HG03175 (cell line): ENCODE measurements at regions not wholly inside any gene's neighbourhood (a gene's known extent, or its start where the extent isn't known, plus 50 kb on each side); places are given as distances from the start of the nearest gene placed in this dataset.
A peak's percentile ranks its signal among the peaks of the same experiment; 100 is the strongest.

Experiments
- ATAC-seq: cut with Tn5 transposase; IDR thresholded peaks from one replicate; pipeline ENCODE4 v1.9.1; 2021; ENCODE audit warnings: mild to moderate bottlenecking, moderate library complexity; ENCODE audit not compliant: unreplicated experiment

DNA sequence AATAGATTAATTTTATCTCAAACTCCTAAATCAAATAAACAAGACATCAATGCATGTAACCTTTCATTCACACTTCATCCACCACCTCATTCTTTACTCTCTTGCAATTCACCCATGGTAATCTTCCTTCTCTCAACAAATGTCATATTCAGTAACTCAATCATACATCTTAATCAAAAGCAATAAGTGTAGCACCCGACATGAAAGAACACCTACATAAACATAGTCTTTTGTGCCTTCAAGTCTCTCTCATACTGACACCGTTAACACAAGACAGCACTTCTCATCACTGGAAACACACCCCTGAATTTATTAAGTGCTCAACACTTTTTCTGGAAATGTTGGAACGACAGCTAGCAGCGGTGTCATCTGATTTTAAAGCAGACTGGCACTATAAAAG is 225.9 kb downstream of the TTLL7 start:
- no peak for ATAC-seq

DNA sequence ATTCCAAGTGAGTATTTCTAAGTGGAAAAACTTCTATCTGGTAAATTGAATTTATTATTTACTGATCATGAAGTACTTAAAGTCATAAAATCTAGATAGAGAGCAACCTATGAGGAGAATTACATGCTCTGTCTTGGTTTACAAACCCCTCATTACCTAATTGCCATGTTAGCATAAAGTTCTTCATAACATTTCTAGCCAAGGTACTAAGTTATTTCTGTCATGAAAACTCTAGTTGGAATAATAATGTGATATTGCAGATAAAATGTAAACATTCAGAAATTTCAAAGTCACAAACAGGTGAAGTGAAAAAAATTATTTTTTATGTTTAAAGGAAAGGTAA is 228.6 kb downstream of the TTLL7 start:
- ATAC-seq, result no peak

DNA sequence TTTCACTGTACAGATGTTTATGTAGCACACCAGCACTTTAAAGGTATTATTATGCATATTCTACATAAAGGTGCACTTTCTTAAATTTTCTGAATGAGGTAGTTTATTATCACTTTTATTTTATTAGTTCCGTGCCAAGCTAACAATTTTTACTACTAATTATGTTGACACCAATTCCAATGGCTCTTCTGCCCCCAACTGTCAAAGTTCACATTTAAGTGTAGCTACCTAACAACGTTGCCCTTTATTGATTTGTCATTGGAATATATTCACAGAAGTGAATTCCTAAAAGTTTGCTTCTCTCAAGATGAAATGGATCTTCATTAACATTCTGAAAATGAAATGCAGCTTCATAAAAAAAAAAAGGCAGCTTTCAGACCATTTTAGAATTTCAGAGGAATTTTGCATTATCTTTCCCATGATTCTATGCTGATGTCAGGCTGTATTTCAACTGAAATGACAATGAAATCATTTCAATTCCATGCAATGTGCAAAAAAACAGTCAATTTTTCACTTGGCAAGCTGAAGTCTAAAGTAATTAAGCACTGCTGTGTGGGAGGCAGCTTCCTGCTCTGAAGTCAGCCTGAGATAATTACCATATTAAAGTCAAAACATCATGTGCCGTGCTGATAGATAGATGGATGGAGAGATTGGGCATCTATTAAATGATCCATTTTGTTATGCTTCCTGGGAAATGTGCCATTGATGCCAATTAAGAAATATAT is 229.2 kb downstream of the TTLL7 start:
- ATAC-seq, result no peak

DNA sequence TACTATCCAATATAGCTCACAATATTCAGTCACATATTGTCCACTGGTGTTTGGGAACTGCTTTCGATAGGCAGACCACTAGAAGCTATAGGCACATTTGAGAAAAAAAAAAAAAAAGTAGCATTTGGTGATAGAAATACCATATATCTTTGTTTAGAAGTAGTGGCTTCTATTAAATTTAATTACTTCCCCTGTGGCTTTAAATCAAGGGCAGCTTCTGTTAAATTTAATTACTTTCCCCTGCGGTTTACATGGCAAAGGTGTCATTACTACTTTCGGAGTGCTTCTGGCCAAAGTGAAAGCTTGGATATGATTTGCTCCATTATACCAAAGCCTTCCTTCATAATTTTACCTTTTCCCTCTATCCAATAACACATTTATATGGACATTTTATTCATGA is 229.9 kb downstream of the TTLL7 start:
- no peak for ATAC-seq

DNA sequence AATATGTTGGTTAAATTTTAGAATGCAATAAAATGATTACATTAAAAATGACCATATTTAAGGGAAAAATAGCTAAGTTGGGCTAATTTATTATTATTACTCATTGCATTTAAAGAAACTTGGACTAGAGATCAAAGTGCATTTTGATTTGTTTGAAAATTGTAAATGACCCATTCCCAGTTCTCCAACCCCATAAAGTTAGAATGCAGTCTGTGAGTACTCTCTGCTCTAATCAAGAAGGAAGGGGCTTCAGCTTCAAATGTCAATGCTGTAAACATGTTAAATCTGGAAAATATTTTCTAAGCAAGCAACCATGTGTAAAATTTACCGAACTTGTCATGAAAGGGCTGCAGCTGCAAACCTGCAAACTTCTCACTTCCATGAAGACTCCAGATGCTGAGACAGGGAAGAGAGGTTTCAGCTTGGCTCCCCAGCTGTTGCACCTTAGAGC is 232.7 kb downstream of the TTLL7 start:
- no peak for ATAC-seq

DNA sequence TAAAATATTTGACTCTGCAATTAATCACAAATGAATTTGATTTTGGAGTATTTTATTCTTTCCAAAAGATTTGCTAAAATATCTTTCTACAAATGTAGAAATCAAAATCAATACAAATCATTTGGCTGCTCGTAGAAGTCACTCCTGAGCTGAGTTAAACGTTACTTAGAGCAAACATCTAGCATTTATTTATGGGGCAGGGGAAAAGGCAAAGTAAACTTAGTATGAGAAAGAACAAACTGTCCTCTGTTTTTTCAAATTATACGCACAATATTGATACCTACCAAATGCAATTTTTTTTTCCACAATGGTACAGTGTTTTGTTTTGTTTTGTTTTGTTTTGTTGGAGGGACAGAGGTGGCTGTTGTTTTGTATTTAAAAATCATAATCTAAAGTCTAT is 233.8 kb downstream of the TTLL7 start:
- ATAC-seq, result no peak

DNA sequence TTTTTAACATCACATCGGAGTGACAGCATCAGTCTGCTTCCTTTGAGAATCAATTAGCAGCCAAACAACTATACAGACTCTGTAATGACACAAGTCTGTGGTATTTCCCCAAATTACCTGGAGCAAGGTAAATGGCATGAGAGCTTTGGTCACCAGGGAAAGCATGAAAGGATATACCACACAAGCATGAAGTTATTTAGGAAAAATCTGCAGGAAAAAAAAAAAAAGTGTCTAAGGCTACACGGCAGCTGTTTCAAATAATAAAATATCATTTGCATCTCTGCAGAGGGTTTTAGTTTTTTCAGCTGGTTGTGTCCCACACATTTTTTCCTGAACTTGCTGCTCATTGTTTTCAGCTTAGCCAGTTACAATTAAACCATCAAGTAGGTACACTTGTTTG is 234.7 kb downstream of the TTLL7 start:
- ATAC-seq, result no peak

DNA sequence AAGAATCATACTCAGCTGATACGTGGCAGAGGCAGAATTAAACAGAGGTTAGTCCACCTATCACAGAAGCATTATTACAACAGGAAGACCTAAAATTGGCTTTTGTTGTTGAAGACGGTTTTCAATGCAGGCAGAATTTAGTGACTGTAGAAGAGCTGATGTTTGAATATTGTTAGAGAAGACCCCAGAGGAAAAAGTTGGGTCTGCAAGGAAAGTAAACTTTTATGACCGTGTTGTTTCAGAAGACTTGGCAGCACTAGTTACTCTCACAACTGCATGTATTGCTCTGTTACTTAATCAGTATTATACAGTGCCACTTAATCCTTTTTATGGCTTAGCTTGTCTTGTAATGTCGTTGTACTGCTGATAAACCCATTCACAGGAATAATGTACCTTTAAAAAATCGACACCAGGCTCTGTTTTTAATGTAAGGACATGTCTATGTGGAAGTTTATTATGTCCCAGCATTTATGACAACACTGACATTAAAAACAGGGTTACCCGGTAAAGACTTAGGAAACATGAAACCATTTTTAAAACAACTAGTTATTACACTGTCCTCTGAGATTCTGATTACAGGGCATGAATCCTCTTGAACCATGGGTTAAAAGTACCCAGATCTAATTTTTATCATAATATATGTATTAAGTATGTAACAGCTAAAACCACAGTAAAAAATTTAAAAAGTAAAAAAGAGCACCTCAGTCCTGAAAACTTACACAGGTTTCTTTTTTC is 235.4 kb downstream of the TTLL7 start:
- no peak for ATAC-seq

DNA sequence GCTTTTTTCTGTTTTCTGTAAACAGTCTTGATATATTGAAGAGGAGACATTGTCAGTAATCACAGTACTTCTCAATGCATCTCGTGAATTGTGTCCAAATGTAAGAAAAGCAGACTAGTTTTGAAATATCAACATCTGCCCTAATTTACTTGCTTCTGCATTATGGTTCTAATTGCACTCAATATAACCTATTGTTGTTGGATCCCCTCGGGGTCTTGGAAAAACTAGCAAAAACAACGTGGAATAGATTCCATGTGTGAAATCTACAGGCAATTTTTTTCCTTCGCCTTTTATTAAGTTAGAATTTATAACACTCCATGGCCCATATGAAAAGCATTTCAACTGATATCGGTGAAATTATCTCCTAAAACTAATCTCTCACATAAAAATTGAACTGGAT is 236.5 kb downstream of the TTLL7 start:
- no peak for ATAC-seq

DNA sequence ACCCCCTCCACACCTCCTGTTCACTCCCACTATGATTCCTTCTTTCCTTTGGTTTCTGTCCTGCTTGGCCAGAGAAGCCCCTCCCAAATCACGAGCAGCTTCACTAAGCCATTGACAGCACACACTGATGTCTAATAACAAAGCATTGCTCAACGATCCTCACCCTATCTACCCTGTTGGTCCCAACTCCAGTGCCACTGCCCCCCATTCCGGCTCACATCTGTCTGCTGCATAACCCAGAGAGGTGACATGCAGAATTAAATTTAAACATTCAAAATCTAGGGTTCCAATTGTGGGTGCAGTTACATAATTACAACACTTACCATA is 236.9 kb downstream of the TTLL7 start:
- ATAC-seq, result no peak

DNA sequence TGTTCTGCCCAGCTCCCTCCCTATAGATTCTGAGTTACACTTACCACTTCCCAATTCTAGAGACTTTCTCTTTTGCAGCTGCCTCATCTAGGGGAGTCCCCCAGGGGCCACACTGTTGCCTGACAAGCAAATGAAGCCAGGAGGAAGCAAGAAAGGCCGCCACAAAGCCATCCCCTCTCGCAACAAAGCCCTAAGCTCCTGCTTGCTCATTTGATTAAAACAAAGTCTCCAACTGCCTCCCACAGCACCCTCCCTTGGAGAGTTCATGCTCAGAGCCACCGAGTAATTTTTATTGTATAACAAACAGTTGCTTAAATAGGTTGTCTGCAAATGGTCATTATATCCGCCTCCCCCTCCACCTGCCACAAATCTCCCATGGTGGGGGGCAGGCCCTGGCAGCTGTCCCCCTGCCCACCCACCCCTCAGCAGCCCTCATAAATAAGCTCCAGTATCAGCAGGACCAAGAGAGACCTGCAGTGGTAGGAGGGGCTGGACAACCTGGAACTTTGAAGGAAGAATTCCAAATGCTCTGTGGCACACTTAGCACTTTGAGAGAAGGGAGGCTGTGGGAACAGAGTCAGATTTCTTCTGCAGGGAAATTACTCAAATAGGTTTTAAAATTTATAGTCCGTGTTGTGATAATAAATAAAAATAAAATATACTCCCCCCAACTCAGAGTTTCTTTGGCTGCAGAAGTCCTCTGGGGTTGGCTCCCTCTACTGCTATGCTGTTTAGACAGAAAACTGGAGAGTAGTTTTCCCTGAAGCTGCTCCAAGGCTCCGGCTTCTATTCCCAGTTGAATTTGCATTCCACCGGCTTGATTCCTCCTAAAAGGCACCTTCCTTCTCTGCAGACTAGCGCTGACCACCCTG is 237.5 kb downstream of the TTLL7 start:
- ATAC-seq, result peak; percentile 98

DNA sequence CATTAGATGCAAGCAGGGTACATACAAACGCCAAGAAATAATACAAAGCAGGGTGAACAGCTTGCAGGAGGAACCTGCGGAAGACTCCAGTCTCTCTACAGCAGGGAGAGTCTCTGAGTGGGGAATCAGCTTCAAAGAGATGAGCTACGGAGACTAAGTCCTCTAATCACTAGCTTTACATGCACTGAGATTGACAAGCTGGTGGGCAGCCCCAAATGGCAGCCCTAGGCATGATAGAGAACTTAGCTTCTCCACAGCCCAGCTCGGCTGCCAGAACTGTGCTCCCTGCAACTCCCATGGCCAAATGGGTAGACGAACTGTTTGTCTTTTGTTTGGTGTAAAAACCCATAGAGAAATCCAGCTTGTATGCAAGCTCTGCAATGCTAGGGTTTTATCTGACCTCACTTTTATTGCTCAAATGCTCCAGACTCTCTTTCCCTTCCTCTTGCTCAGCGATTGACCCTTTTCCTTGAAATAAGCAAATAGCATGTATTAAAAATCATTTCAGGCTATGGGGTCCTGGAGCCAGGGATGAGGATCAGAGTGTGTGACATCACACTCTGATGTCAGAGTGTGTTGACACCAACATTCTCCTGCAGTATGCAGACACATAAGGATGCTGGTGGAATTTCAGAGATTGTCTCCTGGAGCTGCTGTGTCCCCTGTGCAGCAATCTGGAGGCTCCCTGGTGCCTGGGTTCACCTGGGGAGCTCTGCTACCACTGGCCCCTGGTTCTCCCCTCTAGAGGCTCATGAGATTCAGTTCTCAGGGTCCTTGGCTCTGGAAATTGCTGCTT is 238.5 kb downstream of the TTLL7 start:
- no peak for ATAC-seq

DNA sequence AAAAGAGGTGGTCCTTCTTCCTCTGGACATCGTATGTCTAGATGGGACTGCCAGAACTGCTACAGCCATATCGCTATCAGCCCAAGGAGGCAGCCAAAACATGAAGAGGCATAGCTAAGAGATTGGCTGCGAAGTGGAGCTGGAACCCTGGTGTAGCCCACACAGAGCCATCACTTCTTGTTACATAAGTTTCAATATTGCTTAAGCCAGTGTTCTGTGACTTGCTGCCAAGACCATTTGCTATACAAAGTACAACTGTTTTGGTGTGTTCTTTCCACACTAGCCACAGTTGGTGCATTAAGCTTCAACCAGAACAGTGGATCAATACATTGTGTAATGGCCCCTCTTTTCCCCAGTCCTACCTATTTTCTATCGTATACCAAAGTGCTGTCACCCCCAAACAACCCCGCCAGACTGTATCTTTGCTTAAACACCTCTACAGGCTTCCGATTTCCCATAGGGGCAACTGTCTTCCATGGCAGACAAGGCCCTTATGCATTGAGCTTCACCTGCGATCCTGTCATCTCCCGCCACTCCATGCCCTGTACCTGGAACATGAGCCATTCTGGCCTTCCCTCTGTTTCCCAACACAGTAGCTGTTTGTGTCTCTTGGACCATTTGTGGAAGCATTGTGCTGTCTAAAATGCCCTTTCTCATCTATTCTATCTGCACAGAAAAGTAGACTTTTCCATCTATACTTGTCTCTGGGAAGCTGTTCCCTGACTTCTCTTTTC is 241.8 kb downstream of the TTLL7 start:
- ATAC-seq, result no peak

DNA sequence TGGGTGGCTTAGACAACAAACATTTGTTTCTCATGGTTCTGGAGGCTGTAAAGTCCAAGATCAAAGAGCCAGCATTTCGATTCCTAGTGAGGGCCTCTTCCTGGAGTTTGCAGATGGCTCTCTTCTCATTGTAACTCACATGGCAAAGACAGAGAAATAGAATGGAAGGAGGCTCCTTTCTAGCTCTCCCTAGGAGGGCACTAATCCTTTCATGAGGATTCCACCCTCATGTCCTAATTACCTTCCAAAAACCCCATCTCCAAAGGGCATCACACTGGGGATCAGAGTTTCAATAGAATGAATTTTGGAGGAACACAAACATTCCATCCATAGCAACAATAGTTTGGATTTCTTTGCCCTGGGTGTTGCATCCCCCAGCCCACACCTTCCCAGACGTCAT is 247.3 kb downstream of the TTLL7 start:
- no peak for ATAC-seq

DNA sequence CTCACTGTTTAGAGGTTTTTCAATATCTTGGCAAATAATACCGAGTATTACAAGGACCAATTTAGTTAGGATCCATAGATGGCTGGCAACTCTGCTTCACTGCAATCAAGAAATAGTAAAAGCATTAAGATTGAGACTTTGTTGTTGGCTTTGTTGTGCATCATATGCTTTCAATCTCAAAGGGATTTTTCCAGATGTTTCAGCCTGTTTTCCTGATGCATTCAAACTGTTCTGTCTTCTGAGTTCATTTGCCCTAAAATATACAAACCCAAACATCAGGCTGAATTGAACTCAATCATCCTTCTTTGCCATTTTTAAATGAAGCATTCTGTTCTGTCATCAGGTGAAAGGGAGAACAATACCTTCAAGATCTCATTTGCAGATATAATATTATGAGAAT is 248.7 kb downstream of the TTLL7 start:
- no peak for ATAC-seq

DNA sequence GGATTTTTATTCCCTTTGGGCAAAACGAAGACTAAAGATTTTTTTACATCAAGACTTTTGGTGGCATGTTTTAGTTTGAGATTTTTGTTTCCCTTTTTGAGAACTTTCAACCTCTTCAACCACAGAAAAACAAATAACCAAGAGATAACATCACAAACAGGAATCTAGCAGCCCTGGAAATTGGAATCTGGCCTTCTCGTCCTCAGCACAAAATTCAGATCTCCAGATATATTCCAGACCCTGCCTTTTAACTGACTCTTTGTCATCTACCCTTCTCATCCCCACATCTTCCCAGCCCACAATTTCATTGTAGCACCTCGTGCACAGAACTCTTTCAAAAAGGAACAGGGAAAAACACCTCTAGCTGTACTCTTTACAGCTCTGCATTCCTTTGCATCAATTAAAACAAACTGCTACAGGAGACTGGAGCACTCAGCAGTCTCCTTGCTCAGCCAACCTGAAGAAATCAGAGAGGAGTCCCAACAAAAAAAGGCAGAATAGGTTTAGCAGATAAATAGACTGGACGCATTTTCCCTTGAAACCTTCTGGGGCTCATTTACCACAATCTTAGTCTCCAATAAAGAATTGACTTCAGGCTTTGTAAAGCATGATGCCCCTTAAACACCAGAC is 251.0 kb downstream of the TTLL7 start:
- no peak for ATAC-seq

DNA sequence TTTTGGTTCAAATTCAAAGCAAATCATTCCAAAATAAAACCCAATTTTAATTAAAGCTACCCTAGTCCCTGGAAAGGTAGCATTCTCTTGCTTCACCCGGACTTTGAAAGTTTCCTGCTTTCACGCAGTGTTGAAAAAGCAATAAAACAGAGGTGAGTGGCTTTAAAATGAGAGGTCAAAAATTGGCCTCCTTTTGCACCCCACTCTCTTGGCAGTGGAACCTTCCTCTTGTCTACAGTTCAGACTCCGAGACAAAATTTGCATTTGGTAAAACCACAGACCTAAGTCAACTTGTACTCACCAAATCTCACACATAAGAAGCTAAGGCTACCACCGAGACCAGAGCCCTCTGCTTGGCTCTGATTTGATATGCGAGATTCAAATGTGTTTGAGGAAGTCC is 252.7 kb downstream of the TTLL7 start:
- peak; percentile 87 for ATAC-seq

DNA sequence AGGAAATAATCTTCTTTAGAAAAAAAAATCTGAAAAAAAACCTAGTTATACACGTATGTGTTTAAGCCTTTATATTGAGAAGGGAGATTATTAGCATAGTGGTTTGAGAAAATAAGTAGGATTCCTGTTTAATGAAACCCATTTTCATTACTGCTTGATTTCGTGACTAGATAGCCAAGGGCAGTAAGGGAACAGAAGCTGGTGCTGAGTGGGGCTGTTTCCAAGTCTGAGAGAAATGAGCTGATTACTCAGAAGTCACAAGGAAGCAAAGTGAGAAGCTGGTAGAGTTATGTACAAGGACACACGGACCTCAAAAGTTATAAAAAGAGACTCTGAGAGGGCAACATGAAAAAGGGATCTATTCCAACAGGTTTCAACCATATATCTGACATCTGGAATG is 256.5 kb downstream of the TTLL7 start:
- ATAC-seq, result no peak

DNA sequence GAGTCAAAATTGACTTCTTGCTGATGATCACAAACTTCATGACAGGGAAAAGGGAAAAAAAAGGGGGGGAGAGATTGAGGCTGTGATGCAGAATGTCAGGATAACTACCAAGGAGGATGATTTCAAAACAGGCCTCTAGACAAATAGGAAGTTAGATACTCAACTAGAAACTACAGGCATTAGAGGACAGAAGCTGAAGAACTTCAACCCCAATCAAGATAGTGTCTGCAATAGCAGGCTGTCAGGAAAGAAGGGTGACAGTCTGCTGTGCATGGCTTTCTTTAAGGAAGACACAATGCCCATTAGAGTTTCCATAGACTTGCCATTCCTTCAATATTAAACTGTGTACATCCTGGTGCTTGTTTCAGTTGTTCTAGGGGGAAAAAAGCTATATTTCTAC is 257.2 kb downstream of the TTLL7 start:
- no peak for ATAC-seq

DNA sequence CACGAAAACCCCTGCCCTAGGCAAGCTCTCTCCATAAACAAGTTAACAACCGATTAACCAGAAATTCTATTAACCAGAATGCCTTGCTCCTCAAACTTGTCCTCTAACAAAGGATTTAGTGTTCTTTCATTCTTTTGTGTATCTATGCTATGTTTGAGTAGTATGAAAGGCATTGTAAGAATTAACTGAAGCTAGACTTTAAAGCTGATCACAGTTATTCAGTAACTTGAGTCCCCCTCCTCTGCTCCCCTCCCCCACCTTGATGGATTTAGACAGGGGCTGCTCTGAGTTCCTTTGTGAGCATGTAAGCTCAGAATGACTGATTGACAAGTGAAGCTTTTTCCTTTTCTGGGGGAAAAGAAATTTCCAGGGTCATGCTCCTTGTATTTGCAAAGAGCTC is 257.6 kb downstream of the TTLL7 start:
- ATAC-seq, result no peak
